Type B pancreatic cell (in vitro differentiated cells): ENCODE measurements at regions not wholly inside any gene's neighbourhood (a gene's known extent, or its start where the extent isn't known, plus 50 kb on each side); places are given as distances from the start of the nearest gene placed in this dataset.

Experiments
- DNase-seq: peaks from one replicate; pipeline ENCODE4 v3.0.0; 2021; ENCODE audit warnings: mixed read lengths; ENCODE audit not compliant: unreplicated experiment; ENCODE audit errors: extremely low spot score
- H3K27ac Mint-ChIP-seq: 2 replicates; pipeline ENCODE4 v1.8.0; 2021; ENCODE audit warnings: mild to moderate bottlenecking, mixed read lengths
- H3K27me3 Mint-ChIP-seq: 2 replicates; pipeline ENCODE4 v1.8.0; 2021; ENCODE audit warnings: mixed read lengths
- H3K36me3 Mint-ChIP-seq: 2 replicates; pipeline ENCODE4 v1.8.0; 2021; ENCODE audit warnings: mixed read lengths
- H3K4me1 Mint-ChIP-seq: one replicate; pipeline ENCODE4 v1.8.0; 2021; ENCODE audit warnings: mixed read lengths; ENCODE audit not compliant: unreplicated experiment
- H3K4me3 Mint-ChIP-seq: 2 replicates; pipeline ENCODE4 v1.8.0; 2021; ENCODE audit warnings: mild to moderate bottlenecking, mixed read lengths
- H3K9me3 Mint-ChIP-seq: 2 replicates; pipeline ENCODE4 v1.8.0; 2021; ENCODE audit warnings: mixed read lengths
- CTCF ChIP-seq: fragments of 200-600 bp; sonication (generic); conservative IDR thresholded peaks from 2 replicates; pipeline ENCODE4 v1.5.0; 2021; ENCODE audit warnings: antibody characterized with exemption, mild to moderate bottlenecking

- H3K4me3 Mint-ChIP-seq = no peak overlapping the region
- TF ChIP-seq CTCF = no peak
- H3K36me3 Mint-ChIP-seq = no peaks in the 10 kb centered on the region
- no peaks in the 10 kb centered on the region for H3K4me1 Mint-ChIP-seq
- DNase-seq = no peak
- no peaks in the 10 kb centered on the region for H3K27me3 Mint-ChIP-seq
- no peaks in the 10 kb centered on the region for H3K9me3 Mint-ChIP-seq
- no peak overlapping the region for H3K27ac Mint-ChIP-seq
Observed at GRCh38 chr20:39756369-39756768, 794.2 kb downstream of the DHX35 start.

- Mint-ChIP-seq H3K4me3 (no peak overlapping the region), H3K9me3 (peaks cover 13% of the 10 kb centered on the region), H3K4me1 (no peaks in the 10 kb centered on the region), H3K36me3 (no peaks in the 10 kb centered on the region), H3K27ac (no peak overlapping the region), H3K27me3 (peaks cover 4% of the 10 kb centered on the region)
- TF ChIP-seq CTCF = no peak
- DNase-seq = no peak
Observed at GRCh38 chr20:39752262-39752876, 790.2 kb downstream of the DHX35 start.

GRCh38 chr20:39751557-39752137 is 789.5 kb downstream of the DHX35 start:
- no peaks in the 10 kb centered on the region for H3K36me3 Mint-ChIP-seq
- H3K9me3 Mint-ChIP-seq = peaks cover 13% of the 10 kb centered on the region
- DNase-seq = no peak
- no peak for TF ChIP-seq CTCF
- peaks cover 4% of the 10 kb centered on the region for H3K27me3 Mint-ChIP-seq
- H3K4me1 Mint-ChIP-seq = no peaks in the 10 kb centered on the region
- no peak overlapping the region for H3K27ac Mint-ChIP-seq
- H3K4me3 Mint-ChIP-seq = no peak overlapping the region

- H3K27ac Mint-ChIP-seq = no peak overlapping the region
- DNase-seq = no peak
- H3K4me1 Mint-ChIP-seq = no peaks in the 10 kb centered on the region
- H3K27me3 Mint-ChIP-seq = peaks cover 4% of the 10 kb centered on the region
- H3K36me3 Mint-ChIP-seq = no peaks in the 10 kb centered on the region
- H3K4me3 Mint-ChIP-seq = no peak overlapping the region
- TF ChIP-seq CTCF = no peak
- H3K9me3 Mint-ChIP-seq = peaks cover 13% of the 10 kb centered on the region
Observed at GRCh38 chr20:39745380-39745779, 783.2 kb downstream of the DHX35 start.

- Mint-ChIP-seq H3K4me3 (no peak overlapping the region), H3K27ac (no peak overlapping the region), H3K9me3 (no peaks in the 10 kb centered on the region), H3K36me3 (no peaks in the 10 kb centered on the region), H3K4me1 (peaks cover 10% of the 10 kb centered on the region), H3K27me3 (no peaks in the 10 kb centered on the region)
- no peak for DNase-seq
- TF ChIP-seq CTCF = no peak
Observed at GRCh38 chr20:39738651-39739050, 776.5 kb downstream of the DHX35 start.
